Uterus (tissue), 2 donors: ENCODE measurements at regions not wholly inside any gene's neighbourhood (a gene's known extent, or its start where the extent isn't known, plus 50 kb on each side); places are given as distances from the start of the nearest gene placed in this dataset.

ENCODE experiments used
- CTCF ChIP-seq, 4 experiments: fragments of 200-600 bp in 2 of 4; fragments of 450-650 bp in 2 of 4; sonication (generic) in 2 of 4; IDR thresholded peaks; one replicate each; pipeline ENCODE4 v1.5.1; 2016 to 2019; ENCODE audit warnings: antibody characterized with exemption in 4 of 4, mild to moderate bottlenecking in 2 of 4, moderate library complexity in 1 of 4
- POLR2A ChIP-seq, 2 donors: fragments of 450-650 bp; IDR thresholded peaks; one replicate each; pipeline ENCODE4 v1.6.1; 2016; ENCODE audit warnings: antibody characterized with exemption in 2 of 2, mild to moderate bottlenecking in 1 of 2, moderate library complexity in 1 of 2

DNA sequence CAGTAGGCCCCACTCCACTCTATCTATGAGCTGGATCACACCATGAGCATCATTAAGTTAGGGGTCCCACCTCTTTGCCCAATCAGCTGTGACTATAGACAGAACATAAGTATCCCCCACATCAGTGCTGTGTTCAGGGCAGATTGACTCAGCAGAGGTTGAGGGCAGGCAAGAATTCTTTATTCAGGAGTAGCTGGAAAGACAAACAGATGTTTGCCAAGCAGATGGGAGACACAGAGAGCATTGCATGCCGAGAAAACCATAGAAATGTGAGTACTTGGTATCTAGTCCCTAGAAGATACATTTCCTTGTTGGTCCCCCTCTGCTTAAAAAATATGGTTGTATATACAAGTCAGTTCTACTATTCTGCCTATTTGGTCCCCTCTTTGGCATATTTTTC lies 440.8 kb downstream of the RAP2B start:
- TF ChIP-seq POLR2A (IDR thresholded peaks at IDR 0.05) (no peak), CTCF (IDR thresholded peaks at IDR 0.05) (no peak)
